Choroid plexus epithelial cell (primary cell): ENCODE measurements at regions not wholly inside any gene's neighbourhood (a gene's known extent, or its start where the extent isn't known, plus 50 kb on each side); places are given as distances from the start of the nearest gene placed in this dataset.

Source experiments
- DNase-seq: peaks from one replicate; pipeline ENCODE4 v3.0.0-alpha.2; 2010; ENCODE audit warnings: low read depth
- H3K4me3 ChIP-seq: 2 replicates; pipeline ENCODE4 v1.5.1; 2011; ENCODE audit warnings: low read depth, mild to moderate bottlenecking, control low read depth, low read length, moderate library complexity
- TF ChIP-seq, protein P1 (sequence below): conservative IDR thresholded peaks from 2 replicates; pipeline ENCODE4 v1.5.1; 2011; ENCODE audit warnings: low read depth, mild to moderate bottlenecking, control low read depth, inconsistent platforms, low read length, moderate library complexity

DNA sequence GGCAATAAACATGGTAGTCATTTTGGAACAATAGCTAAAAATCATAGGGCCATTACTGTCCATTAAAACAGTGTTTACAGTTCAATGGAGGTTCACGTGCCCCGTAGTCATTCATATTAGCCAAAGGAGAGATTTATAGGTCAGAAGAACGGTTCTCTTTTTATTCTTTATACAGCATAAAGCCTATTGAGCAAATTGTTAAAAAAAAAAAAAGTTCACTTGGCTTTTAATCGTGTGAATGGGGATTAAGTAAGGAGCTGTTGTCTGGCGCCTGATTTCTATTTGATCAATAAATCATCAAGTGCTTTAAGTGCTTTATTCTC is 69.1 kb upstream of the TBCA start:
- no peak for DNase-seq
- TF ChIP-seq, protein P1, sequence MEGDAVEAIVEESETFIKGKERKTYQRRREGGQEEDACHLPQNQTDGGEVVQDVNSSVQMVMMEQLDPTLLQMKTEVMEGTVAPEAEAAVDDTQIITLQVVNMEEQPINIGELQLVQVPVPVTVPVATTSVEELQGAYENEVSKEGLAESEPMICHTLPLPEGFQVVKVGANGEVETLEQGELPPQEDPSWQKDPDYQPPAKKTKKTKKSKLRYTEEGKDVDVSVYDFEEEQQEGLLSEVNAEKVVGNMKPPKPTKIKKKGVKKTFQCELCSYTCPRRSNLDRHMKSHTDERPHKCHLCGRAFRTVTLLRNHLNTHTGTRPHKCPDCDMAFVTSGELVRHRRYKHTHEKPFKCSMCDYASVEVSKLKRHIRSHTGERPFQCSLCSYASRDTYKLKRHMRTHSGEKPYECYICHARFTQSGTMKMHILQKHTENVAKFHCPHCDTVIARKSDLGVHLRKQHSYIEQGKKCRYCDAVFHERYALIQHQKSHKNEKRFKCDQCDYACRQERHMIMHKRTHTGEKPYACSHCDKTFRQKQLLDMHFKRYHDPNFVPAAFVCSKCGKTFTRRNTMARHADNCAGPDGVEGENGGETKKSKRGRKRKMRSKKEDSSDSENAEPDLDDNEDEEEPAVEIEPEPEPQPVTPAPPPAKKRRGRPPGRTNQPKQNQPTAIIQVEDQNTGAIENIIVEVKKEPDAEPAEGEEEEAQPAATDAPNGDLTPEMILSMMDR: no peak
- no peak overlapping the region for H3K4me3 ChIP-seq

DNA sequence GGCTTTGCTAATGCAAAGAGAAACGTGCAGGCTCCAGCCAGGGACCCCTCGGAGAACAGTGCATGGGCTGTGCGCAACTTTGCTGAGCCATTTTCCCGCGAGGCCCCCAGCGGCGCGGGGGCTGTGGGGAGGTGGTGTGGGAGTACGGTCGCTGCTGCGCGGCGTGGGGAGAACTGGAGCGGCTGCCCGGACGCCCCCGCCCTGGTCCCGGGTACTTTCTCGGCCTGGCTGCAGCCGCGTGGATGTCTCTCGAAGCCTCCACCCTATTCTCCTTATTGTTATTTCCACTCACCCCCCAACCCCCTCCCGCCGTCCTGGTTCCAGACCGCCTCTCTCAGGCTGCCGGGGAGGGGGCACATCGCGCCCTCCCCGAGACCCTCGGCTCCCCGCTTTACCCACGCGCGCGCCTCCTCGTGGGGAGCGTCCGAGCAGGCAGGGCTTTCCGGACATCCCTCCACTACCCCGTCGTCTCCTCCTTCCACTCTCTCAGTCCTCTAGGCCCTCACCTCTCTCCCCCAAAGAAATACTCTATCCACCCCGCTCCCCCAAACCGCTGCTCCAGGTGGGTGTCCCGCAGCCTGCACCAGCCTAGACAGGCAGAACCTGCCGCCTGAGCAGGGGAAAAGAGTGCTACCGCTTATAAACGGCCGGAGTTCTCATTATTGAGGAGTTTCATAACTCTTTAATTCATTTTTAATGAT is 68.6 kb upstream of the TBCA start:
- peak overlapping the region; percentile 62 for H3K4me3 ChIP-seq
- TF ChIP-seq, protein P1: peak; percentile 50
- no peak for DNase-seq

DNA sequence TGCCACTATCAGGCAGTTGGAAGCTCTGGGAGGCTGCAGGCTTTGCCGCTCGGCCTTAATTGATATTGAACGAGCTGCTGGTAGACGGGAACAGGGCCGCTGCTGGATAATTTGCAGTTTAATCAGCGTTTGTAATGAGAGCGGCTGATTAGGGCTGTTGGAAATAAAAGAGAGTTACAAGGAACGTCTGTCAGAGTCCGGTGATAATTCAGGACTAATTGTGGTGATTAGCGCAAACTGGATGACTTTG is 68.2 kb upstream of the TBCA start:
- peak; percentile 23 for DNase-seq
- TF ChIP-seq, protein P1: no peak
- peak overlapping the region; percentile 62 for H3K4me3 ChIP-seq

DNA sequence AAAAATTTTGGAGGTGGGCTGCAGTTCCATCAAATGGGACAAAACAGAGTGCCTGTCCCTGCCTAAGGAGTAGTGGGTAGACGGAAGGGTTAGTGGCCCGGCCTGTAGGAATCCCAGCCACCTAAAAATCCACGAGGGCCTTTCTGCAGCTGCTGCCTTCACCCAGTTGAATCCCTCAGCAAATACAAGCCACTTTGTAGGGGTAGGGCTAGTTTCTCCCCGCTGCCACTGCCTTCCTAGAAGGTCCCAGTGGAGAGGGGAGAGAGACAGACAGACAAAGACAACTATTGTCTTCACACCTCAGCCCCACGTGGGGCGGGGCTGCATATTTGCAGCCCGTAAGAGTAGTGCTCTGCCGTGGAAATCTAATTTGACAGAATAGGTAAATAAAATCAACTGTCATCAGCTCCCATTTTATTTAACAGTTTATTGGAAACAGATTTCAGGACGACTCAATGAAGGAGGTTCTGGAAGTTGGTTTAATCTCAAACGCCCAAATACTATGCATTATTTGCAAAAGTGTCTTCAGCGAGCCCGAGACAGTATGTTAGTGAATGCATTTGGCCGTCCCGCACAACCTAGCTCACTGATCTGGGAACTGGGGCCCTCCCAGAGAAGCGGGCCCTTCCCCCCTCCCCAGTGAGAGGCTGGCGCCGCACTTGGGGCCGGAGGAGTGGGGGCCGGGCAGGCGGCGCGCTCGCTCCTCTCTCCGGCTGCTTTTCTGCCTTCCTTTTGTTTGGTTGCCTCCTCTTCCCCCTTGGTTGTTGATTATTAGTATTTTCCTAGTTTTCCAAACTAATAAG is 67.6 kb upstream of the TBCA start:
- peak overlapping the region; percentile 62 for H3K4me3 ChIP-seq
- DNase-seq: no peak
- TF ChIP-seq, protein P1: no peak

DNA sequence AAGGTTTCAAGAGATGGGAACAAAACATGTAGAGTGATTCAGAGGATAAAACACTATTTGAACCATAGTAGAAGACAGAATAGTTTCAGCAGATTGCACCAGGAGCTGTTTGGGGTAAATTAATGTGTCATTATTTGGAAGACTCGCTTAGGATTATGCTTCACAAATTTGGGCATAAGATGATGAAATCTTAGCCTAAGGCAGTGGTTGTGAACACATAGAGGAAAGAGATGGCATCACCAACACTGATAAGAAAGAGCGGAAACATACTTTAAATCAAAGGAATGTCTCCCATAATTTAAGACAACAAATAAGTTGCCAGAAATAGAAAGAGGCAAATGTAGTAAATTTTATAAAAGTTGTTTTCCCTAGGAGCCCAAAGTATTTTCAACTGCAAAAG is 66.1 kb upstream of the TBCA start:
- H3K4me3 ChIP-seq: no peak overlapping the region
- TF ChIP-seq, protein P1: no peak
- DNase-seq: no peak

DNA sequence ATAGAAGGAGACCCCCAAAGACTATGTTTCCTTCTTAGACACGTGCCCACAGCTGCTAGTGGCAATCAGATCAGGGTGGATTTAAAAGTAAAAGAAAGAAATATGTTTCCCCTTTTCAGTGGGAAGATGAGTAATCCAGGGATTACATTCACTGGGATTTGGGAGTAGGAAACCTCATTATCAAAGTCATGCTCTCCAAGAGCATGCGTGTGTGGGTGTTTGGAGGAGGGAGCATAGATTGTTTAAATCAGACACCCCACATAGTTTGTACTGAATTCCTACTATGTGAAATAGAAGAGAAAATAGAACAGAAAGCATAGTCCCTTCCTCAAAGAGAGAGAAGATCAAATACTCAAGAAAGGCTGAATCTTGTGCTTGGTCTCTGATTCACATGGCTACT is 65.5 kb upstream of the TBCA start:
- TF ChIP-seq, protein P1: no peak
- no peak for DNase-seq
- H3K4me3 ChIP-seq: no peak overlapping the region

DNA sequence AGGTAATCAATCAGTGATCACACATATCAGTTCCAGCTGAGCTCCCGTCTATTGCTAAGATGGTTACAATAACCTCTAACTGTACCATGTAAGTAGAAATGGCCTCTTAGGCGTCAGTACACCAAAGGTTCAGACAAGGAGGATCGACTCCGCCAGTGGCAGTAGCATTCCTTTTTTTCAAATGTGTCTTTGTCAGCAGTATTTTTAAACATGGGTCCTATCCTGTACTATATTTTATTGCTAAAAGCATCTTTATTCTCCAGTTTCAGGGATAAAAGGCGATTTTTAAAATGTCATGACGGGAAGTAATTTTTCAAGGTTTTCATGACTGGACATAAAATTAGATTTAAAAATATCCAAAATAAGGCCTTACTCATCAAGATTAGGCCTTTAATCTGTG is 64.8 kb upstream of the TBCA start:
- H3K4me3 ChIP-seq: no peak overlapping the region
- TF ChIP-seq, protein P1: no peak
- DNase-seq: no peak
